ENCODE measurements at regions not wholly inside any gene's neighbourhood (a gene's known extent, or its start where the extent isn't known, plus 50 kb on each side); places are given as distances from the start of the nearest gene placed in this dataset.
"Not testable (repeated sequence)": the region's sequence is repeated elsewhere in the genome, so short reads cannot be mapped to it uniquely, and the experiment has no call there.

DNA sequence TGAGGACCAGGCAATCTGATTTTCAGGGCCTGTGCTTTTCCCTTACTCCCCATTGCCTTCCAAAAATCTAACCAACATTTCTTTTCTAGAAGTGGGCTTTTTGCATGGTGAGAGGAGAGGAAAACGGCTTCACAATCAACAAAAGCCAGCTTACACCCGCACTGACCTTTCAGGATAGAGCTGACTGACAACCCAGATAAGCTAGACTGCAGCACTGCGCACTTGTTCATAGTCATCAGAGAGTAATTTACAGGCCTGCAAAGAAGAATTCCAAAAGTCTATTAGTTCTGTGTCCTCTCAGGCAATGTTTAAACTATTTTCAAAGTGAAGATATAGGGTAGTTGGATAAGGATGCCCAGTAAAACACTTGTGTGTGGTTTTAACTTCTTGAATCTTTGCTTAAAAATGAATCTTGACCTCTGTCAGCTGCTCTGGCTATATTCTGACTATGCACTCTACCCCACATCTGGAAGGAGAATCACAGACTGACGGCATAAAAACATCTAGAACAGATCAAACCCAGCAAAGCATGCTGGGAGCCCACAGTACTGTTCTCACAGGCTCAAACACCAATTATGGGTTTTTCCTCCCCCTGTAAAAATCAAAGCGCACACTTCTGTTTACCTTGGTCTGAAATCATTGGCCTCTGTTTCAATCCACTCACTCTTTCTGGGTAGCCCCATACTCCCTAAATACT lies 172.0 kb downstream of the ZNF92 start:
- not testable (repeated sequence) for TF ChIP-seq POLR2A (IDR thresholded peaks at IDR 0.05; ENCODE audit: low read length); GATA1 (IDR thresholded peaks at IDR 0.05; ENCODE audit: low read depth, low read length)
